NOMO-1 treated with DMSO at 0.1 percent for 48 hours (cell line): ENCODE measurements at regions not wholly inside any gene's neighbourhood (a gene's known extent, or its start where the extent isn't known, plus 50 kb on each side); places are given as distances from the start of the nearest gene placed in this dataset.
"Not testable (repeated sequence)": the region's sequence is repeated elsewhere in the genome, so short reads cannot be mapped to it uniquely, and the experiment has no call there.

Experiments used
- DNase-seq: peaks from one replicate; lab custom pipeline; 2025; ENCODE audit not compliant: unreplicated experiment; lab: John Stamatoyannopoulos, UW

- no peak for DNase-seq
These were observed 350.9 kb downstream of the ANKRD30A start for GRCh38 chr10:37476285-37476684.

GRCh38 chr10:37474645-37475044 is 349.2 kb downstream of the ANKRD30A start:
- no peak for DNase-seq

- DNase-seq = no peak
These were observed 348.5 kb downstream of the ANKRD30A start for GRCh38 chr10:37473906-37474305.

- no peak for DNase-seq
These were observed 341.8 kb downstream of the ANKRD30A start for GRCh38 chr10:37467246-37467645.

GRCh38 chr10:37456456-37456855 is 331.1 kb downstream of the ANKRD30A start:
- no peak for DNase-seq

GRCh38 chr10:37448161-37448560 is 322.8 kb downstream of the ANKRD30A start:
- no peak for DNase-seq

- DNase-seq = no peak
These were observed 317.5 kb downstream of the ANKRD30A start for GRCh38 chr10:37442882-37443281.

GRCh38 chr10:37441224-37441623 is 315.8 kb downstream of the ANKRD30A start:
- DNase-seq = not testable (repeated sequence)

- DNase-seq = no peak
These were observed 314.4 kb downstream of the ANKRD30A start for GRCh38 chr10:37439826-37440225.

GRCh38 chr10:37436357-37436756 is 311.0 kb downstream of the ANKRD30A start:
- peak; percentile 49 for DNase-seq

GRCh38 chr10:37434091-37434490 is 308.7 kb downstream of the ANKRD30A start:
- peak; percentile 4 for DNase-seq
